GM21515 (cell line): ENCODE measurements at regions not wholly inside any gene's neighbourhood (a gene's known extent, or its start where the extent isn't known, plus 50 kb on each side); places are given as distances from the start of the nearest gene placed in this dataset.

Source experiments
- ATAC-seq: cut with Tn5 transposase; IDR thresholded peaks from one replicate; pipeline ENCODE4 v1.9.1; 2021; ENCODE audit not compliant: unreplicated experiment

DNA sequence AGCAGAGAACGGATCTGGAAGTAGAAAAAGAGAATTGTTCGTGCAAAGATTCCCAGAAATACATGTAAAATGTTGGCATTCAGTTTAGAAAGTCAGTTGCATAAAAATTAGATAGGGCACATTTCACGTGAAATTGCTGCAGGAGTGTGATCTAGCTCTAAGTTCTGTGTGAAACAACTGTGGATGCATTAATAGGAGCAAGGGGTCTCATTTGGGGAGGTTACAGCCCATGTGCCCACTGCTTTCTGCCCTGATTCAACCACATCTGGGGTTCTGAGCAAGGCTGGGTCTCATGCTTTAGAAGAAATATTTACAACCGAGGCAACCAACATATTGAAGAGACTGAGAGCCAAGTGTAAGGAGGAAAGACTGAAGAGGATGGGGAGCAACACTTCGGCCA, 639.0 kb downstream of the BCOR start:
- ATAC-seq = no peak

DNA sequence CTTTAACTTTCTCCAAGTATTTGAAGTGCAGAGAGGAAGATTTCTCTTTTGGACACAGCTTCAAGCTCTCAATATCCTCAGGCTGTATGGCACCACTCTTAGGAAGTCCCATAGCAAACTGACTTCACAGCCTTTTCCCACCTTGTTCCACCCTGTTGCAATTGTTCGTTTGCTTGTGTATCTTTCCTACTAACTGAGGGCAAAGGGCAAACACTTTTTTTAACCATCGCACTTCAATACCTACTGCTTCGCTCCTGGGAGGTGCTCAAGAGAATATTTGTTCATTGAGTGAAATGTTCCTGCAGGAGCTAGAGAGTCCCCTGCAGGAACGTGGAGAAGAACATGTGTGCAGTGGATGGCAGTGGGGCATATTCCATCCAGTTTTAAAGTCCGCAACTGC, 638.6 kb downstream of the BCOR start:
- no peak for ATAC-seq

DNA sequence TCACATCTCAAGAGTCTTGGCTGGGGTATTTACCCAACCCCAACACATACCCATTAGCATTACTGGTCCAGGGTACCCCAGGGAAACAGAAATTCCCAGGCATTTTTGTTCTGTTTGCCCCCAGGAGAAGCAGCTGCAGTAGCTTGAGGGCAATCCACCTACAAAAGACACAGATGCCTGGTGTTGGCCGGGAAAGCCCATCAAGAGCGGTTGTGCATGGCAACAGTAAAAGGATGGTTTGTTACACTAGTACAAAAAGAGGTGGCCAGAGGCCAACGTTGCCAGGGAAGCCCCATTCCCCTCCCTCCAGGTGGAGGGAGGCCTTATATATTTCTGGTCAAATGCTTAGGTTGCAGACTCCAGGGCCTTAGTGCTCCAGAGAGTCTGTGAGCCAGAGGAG, 637.8 kb downstream of the BCOR start:
- ATAC-seq = no peak

DNA sequence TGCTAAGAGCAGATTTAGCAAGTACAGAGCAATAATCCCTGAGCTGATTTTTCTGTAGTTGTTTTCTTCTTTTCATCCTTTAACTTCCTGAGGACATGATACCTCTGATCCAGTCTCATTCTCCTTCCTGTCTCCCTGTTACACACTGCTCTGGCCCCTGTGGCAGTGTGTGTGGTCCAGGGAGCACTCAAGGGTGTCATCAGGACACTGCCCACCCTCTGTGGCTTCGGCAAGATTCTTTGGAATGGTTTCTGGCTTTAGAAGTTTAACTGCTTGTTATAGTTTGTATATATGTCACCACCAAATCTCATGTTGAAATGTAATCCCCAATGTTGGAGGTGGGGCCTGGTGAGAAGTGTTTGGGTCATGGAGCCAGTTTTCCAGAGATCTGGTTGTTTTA, 637.3 kb downstream of the BCOR start:
- no peak for ATAC-seq

DNA sequence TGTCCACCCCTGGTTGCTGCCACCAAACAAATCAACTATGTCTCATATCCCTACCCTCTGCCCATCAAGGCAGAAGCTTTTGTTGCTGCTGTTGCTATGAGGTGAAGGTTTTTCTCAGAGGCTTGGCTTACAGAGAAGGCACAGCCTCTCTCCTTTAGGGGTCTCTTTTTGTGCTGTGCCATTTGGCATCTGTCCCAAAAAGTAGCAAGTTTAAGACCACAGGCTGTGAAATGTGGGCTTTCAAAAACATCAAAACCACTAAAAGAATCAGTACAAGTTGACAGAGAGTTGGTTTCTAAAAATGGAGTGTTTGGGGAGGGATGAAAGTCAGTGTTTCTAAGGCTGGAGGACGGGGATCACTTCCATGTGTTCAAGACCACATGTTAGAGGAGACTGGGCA, 634.9 kb downstream of the BCOR start:
- ATAC-seq = no peak

DNA sequence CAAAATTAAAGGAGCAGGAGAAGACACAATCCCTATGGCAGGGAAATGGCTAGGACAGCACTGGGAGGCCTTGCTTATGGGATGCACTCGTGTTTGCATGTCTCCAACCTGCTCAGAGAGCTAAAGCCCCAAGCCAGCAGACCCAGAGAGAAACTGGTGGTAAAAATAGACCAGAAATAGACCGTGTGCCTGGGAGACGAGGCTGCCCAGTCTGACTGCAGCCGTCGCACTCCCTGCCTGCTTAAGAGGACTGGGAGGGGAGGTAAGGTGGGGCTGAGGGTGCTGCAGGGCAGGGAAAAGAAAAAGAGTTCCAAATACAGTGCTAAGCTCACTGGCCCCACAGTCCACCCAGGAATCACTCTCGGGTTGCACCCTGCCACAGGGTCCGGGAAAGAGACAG, 633.5 kb downstream of the BCOR start:
- no peak for ATAC-seq

DNA sequence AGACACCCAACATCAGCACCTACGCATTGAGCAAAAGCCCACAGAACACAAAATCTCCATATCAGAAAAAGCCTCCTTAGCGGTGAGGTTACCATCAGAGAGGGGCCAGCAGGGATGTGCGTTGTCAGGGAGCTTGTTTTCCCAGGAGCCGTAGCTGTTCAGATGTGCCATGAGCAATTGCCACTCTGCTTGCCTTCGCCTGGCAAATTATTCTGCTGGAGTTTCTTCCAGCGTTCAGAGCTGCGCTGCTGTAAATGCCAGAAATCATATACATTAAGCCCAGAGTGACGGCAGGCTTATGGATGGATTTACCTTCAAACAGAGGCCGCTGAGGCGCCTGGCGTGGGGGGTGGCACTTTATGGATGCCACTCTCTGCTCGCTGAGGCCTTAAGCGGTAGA, 632.3 kb downstream of the BCOR start:
- ATAC-seq = no peak

DNA sequence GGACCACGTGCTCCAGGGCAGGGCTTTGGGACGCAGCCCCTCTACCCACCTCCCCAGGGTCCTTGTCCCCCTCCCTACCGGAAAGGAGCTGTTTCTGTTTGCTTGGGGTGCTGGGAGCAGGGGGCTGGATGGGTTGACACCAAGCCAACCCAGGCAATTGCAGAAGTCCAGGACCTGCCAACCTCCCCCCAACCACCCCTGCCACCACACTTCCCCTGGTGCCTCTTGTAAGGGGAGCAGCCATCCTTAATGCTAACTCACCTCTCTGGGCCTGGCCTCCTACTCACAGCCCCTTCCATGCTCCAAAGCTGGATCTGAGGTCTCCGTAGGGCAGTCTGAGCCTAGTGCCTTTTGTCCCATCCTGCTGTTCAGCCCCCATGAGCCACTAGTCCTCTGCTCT, 631.9 kb downstream of the BCOR start:
- ATAC-seq = no peak

DNA sequence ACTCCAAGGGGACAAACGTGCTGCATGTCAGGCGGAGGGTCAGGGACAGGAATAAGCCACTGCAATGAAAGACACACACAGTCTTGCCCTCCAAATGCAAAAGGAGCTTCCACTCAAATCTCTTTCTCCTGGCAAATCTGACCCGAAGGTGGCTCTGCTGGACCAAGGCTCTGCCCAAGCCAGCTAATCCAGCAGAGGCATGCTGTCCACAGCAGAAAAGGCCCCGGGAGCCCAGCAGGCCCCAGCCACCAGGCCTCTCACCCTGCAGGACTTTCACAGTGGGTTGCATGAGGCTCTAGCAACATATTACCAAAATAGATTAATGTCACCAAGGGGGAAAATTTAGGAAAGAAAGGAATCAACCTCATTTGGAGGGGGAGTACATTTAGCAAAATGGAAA, 628.6 kb downstream of the BCOR start:
- ATAC-seq = no peak

DNA sequence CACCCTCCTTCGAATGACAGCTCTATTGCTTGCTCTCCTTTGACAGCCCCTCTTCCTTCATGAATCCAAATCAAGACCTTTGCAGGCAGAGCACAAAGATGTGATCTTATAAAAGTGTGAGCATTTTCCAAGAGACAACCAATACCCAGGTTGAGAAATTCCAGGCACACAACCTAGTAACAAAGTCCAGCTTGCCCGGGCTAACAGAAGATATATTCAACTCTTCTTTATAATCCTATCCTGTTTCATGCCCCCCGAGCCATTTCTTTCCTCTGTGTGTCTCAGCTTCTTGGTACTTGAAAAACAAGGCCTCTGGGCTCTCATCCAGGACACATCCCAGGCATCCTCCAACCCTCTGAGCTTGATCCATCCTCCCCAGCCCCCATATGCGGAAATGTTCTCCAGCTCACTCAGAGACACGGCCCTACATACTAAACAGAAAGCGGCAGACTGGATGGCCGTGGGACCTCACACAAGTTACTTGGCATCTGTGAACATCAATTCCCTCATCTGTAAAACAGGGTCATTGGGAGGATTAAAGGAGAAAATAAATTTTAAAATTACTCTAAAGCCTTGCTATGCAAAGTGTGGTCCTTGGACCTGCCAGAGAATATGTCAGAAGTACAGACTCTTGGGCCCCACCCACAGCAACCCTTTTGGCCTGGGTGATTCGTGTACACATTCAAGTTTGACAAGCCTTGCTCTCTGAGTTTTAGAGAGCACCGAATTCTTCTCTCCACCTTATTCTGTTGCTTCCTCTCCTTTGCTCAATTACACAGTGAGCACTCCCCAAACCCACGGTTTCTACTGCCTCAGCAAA, 627.0 kb downstream of the BCOR start:
- ATAC-seq = no peak

DNA sequence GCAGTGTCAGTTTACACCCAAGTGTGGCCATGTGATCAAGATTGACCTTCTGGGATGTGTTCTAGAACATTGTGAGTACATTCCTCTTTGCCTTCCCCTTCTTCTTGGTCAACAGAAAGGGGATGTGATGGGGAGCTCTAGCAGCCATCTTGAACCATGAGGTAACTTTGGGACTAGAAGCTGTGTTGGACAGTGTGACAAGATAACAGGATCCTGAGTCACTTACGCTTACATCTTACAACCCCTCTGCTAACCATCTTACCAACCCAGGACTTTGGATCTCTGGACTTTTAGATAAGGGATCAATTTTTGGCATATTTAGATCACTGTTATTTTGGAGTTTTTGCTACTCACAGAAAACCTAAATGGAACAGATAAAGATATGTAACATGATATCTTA, 625.6 kb downstream of the BCOR start:
- no peak for ATAC-seq

DNA sequence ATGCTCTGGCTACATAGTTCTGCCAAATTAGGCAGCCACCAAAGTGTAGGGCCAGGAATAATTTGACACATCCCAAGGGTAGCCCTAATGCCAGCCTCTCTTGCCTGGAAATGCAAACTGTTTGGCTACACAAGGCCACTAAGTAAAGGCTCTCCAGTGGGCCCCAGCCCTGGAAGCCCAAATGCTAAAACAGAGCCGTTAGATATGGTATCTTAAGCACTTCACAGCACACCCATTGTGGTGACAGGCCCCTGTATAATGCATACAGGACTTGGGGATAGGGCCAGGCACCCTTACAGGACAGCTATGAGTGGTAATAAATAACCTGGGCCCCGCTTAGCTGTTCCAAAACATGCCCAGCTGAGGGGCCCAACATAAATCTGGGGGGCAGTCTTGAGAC, 623.9 kb downstream of the BCOR start:
- no peak for ATAC-seq

DNA sequence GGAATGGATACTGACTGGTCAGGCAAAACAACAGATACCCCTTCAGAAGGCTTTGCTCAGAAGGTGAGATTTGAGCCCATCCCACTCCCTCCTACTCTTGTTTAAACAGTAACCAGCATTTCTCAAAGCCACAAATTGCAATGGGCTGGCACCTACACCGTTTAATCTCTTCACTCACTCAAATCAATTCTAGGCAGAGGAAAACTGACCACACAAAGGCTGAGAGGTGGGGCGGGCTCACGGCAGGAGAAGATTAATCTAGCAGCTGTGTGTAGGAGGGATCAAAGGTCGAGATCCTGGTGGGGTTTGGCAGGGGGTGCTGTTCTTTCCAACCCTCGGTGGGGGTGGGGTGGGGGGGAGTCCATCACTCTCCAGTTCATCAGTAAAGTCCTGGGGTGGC, 622.4 kb downstream of the BCOR start:
- no peak for ATAC-seq

DNA sequence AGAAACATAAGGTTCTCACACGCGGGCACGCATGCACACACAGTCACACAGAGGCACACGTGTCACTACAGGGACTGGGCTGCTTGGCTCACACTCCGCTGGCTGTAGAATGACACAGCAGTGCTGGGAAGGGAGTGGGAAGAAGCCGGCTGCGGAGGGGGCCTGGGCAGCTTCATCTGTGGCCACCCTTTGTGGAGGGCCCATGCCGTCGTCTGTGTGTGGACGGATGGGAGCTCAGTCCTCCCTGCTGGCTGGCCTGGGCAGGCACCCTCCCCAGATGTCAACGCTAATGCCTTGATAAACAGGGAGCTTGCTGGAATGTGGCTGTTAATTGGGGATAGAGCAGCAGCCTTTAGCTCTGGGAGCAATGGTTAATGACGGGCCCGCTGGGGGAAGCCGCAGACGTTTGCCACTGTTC, 621.1 kb downstream of the BCOR start:
- ATAC-seq = no peak

DNA sequence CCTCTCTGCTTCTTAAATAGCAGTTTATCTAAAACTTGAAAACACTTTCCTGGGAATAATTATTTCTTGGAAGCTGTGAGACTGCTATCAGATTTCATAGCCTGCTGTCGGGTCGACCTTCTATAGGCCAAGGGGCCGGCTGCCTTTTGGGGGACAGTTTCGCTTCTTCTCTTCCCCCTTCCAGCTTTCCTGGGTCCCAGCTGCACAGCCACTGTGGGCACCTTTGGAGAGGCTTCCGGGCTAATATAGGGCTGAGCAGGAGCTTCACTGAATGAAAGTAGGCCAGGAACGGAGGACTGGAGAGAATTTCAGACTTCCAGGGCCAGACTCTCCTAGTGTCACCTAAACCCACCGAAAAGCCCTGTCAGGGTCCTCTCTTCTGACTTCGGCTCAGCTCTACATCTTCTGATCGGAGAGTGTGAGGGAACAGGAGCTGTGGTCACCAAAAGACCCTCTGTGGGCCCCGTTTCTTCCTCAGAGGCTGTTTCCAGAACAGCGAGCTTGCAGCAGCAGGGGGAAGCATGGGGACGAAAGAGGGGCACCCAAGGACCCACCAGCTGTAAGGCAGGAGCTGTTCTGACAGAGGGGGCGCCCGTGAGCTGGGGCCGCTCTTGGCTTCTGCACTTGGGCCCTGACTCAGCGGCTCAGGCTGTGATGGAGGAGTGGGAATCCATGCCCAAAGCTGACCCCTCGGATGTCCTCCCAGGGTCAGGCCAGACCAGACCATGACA, 620.6 kb downstream of the BCOR start:
- no peak for ATAC-seq

DNA sequence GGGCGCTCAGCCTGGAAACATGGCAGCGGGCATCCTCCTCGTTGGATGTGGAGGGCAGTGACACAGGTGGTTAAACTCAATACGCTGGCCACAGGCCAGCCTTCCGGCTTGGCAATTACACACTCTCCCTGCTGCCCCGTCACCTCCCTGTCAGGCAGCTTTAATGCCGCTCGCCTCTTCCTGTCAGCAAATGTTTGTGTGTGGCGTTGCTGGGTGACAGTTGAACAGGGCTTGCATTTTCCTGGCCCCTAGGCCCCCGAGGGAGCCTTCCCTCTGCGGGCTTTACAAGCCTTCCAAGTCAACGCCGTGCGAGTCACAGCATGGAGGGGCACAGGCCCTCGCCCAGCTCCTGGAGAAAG, 620.0 kb downstream of the BCOR start:
- no peak for ATAC-seq

DNA sequence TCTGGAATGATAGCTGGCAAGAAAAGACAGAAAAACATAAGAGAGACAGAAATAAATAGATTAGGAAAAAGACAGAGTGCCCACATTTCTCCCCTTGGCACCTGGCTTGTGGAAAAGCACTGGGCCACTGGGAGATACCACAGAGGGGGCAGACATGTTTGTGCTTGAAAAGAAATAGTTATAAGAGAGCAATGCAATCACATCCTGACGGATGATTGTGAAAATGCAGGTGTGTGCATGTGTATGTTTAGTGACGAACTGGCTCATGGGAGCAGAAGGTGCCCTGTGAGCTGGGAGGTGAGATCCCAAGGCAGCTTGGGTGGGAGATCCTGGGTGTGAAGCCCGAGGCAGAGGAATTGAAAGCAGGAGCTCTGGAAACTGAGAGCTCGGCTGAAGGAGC, 617.9 kb downstream of the BCOR start:
- no peak for ATAC-seq

DNA sequence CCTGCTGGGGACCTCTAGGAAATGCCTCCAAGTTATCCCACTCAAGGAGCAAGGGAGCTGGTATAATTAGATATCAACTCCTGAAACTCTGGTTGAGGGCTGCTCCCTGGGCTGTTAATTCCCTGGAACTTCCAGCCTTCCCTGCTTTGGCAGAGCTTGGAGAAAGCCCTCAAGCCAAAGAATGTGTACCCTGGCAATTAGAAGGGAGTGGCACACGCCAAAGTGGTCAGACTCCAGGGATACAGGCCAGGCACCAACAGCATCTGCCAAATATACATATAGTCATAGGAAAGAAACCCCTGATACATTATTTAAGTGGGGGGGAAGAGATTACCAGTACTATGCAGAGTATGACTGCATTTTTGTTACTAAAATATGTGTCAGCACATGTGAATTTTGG, 616.8 kb downstream of the BCOR start:
- no peak for ATAC-seq

DNA sequence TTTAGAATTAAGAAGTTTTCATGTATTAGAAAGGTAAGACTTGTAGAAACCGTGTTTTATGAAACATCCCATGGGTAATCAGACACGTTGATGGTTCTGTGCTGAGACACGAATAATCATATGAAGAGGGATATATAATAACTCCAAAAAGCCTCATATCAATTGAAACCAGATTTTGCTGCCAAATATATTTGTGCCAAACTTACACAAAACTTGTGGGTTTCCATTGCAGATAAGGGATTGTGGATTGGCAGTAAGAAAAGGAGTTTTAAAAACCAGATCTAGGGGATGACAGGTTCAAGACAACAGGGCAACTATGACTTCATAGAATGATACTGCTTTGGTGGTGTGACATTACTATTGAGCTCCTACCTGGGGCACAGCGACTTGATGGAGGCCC, 616.1 kb downstream of the BCOR start:
- no peak for ATAC-seq

DNA sequence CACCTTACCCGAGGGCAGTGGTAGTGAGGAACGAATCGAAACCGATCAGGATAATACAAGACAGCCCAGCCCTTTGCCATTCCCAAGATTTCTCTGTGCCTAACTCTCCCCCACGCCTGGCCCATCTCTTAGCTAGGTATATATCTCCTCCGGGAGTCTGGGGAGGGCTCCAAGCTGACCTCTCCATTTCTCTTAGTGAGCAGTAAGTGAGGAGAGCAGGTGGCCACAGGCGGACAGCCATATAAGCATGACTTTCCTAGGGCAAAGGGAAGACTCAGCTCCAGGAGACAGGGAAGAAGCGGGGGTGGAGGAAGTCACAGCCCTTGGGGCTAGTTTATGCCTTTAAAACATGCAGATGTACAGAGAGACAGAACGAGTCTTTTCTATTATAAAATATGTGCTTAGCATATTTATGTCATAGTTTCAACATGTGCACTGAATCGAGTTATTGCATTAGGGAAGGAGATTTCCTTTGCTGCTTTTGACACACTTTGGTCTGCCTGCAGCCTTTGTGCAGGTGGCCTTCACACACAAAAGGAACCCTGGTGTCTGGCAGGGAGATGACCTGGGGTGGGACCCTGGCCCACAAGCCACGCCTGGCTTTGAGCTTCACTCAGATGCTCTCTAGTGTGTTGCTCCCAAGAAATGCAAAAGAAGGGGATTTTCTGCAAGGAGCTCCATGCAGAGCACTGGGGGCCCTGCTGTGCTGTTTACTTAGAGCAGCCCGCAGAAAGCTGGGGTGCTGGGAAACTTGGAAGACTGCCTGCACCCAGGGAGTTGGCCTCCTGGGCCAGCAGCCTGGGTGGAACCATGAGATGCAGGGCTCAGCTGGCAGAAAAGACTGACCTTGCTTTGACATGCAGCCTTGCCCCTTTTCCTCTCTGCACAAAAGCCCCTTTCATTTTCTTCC, 613.3 kb downstream of the BCOR start:
- no peak for ATAC-seq

DNA sequence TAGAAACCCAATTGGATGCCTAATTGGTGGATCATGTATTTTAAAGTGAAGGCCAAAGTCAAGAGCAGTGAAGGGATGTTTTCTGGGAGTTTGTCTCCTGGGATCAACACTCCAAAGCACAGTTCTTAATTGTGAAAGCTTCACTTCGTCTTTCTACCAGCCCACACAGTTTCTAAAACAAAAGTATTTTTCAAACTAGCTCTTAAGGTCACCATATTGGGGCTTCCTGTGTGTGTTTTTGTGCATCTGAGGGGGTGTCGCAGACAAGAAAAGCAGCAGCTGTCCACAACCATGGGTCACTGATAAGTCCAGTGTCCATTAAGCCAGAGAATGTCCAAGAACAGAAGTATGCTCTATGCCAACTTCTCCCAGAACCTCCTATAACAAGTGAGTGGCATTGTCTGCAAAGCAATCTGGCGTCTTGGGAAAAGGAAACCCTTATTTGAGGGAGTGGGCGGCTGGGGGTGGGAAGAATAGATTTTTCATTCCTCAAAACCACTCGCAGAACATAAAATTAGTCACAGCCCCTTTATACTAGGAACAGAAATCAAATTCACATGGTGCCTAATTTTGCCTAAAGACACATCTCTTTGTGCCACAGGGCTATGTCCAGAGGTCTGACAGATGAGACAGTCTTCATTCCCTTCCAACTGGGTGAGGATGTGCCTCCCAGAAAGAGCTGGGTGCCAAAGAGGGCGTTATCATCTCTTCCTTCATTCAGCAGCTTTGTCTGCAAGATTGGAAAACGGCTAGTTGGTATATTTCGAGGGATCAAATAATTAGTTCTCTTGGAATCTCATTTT, 610.4 kb downstream of the BCOR start:
- no peak for ATAC-seq
